ENCODE measurements at regions not wholly inside any gene's neighbourhood (a gene's known extent, or its start where the extent isn't known, plus 50 kb on each side); places are given as distances from the start of the nearest gene placed in this dataset.
"Not testable (repeated sequence)": the region's sequence is repeated elsewhere in the genome, so short reads cannot be mapped to it uniquely, and the experiment has no call there.

GRCh38 chr7:50887061-50887460, 104.4 kb upstream of the GRB10 start:
- not testable (repeated sequence) for H3K27ac Mint-ChIP-seq; H3K4me3 Mint-ChIP-seq; H3K4me1 ChIP-seq (ENCODE audit: insufficient read depth, low read length); H3K79me1 ChIP-seq (ENCODE audit: insufficient read depth, low read depth, low read length, poor library complexity, severe bottlenecking); H3K79me2 ChIP-seq (ENCODE audit: insufficient read depth, low read length); H3K4me1 Mint-ChIP-seq; H2BK12ac ChIP-seq (ENCODE audit: insufficient read length, low read depth, low read length); H3K27ac ChIP-seq (ENCODE audit: insufficient read length, low read depth, low read length); H2BK5ac ChIP-seq (ENCODE audit: insufficient read length, low read length); H4K91ac ChIP-seq (ENCODE audit: insufficient read length, low read depth, low read length); H3K4ac ChIP-seq (ENCODE audit: low read depth, low read length); H3K14ac ChIP-seq (ENCODE audit: insufficient read depth, low read length); H2AFZ ChIP-seq (ENCODE audit: low read length); H3K4me2 ChIP-seq (ENCODE audit: insufficient read depth, insufficient read length, low read length); H2AK5ac ChIP-seq (ENCODE audit: insufficient read length, low read length); H2BK20ac ChIP-seq (ENCODE audit: low read depth, low read length, poor library complexity, severe bottlenecking); H3K9me3 ChIP-seq (ENCODE audit: control insufficient read depth, low read depth, low read length); H3K23ac ChIP-seq (ENCODE audit: insufficient read length, low read depth, low read length); H4K20me1 ChIP-seq (ENCODE audit: control insufficient read depth, insufficient read depth, insufficient read length); H4K8ac ChIP-seq (replicated peaks; ENCODE audit: insufficient read length, low read depth, low read length); H3K27me3 ChIP-seq (ENCODE audit: insufficient read depth, low read length); H2BK15ac ChIP-seq (ENCODE audit: low read depth, low read length); H4K5ac ChIP-seq (ENCODE audit: insufficient read length, low read depth, low read length); H3K27me3 Mint-ChIP-seq (ENCODE audit: low read depth); H3K23me2 ChIP-seq (ENCODE audit: insufficient read length, low read depth, low read length, poor library complexity, severe bottlenecking); H3K9ac ChIP-seq (ENCODE audit: extremely low read depth, insufficient read length, low read length); H2BK120ac ChIP-seq (ENCODE audit: low read depth, low read length, poor library complexity, severe bottlenecking); DNase-seq; H3T11ph ChIP-seq (ENCODE audit: low read length); H3K18ac ChIP-seq (ENCODE audit: insufficient read length, low read depth, low read length); H3K56ac ChIP-seq (ENCODE audit: insufficient read length, low read depth, low read length)
- WGBS (ENCODE audit: extremely low coverage, insufficient read length, low lambda C conversion rate) = no CpG with 5 or more reads among the region's 6 CpGs
- Mint-ChIP-seq H3K36me3 (ENCODE audit: insufficient read depth in 1 of 3, low read depth in 3 of 3) (peaks cover 20 to 64% (median 37%) of the 10 kb centered on the region in 3 experiments), H3K9me3 (peaks cover 45 to 46% of the 10 kb centered on the region in 2 experiments)

Data from H9 (cell line).